HG03521 (cell line): ENCODE measurements at regions not wholly inside any gene's neighbourhood (a gene's known extent, or its start where the extent isn't known, plus 50 kb on each side); places are given as distances from the start of the nearest gene placed in this dataset.
"Not testable (repeated sequence)": the region's sequence is repeated elsewhere in the genome, so short reads cannot be mapped to it uniquely, and the experiment has no call there.

ENCODE experiments used
- ATAC-seq: cut with Tn5 transposase; IDR thresholded peaks from one replicate; pipeline ENCODE4 v1.9.1; 2021; ENCODE audit warnings: mild to moderate bottlenecking, moderate library complexity; ENCODE audit not compliant: unreplicated experiment

DNA sequence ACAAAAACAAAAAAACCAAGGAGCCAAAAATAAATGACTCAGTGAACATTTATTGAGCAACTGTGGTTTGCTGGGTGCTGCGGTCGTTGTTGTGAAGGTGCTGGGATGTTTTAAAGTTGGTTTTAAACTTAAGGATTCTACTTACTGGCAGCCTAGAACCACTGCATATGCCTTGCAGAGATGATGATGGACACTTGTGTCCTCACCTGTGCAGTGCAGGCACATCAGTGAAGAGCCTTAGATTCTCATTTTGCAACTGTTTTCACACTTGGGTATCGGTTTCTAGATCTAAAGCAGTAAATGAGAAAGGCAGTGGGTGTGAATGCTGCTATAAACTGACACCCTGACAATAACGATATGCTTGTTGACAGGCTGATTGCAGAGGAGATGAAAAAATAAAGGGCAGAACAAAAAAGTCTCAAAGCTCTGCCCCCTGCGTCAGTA lies 68.8 kb downstream of the UTRN start:
- ATAC-seq = peak; percentile 75

DNA sequence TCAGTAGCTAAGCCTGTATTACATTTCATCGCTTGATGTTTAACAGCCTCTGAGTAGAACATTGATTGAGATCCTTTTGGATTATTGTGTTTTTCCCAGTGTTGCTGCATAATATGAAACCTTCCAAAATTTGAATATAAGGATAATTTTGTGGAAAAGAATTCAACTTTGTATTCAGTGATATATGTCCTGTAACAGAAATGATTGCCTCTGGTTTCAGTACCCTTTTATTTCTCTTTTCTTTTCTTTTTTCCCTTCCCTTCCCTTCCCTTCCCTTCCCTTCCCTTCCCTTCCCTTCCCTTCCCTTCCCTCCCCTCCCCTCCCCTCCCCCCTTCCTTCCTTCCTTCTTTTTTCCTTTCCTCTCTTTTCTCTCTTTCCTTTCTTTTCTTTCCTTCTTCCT lies 74.6 kb downstream of the UTRN start:
- ATAC-seq = no peak

DNA sequence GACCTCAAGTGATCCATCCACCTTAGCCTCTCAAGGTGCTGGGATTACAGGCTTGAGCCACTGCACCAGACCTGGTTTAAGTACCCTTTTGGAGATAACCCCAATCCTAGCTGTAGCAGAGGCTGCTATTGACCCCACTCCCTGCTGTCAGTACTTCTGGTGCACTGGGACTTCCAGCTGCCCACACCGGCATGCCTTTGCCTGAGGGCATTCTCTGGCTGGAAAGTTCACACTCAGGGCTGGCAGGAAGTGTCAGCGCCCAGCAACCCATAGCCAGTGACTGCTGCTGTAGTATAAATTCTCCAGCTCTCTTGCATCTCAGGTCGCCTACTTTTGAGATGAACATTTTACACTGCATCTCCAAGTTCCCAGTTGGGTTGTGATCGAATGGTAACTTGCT lies 75.3 kb downstream of the UTRN start:
- ATAC-seq = no peak

DNA sequence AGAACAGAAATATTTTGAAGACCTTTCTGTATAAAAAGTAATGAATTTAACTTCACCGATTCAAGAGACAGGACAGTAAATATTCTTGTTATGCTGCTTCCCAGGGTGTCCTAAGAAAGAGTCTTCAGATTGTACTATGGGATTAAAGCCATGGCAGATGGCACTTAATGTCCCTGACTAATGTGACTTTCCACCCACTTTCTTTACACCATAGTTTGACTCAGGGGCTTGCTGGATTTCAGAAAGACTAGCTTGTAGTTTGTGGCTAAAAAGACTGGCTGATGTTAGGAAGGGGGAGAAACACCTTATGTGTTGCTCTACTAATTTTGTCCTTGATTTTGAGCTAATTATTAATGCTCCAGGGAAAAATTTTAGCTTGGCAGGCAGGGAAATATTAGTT lies 75.9 kb downstream of the UTRN start:
- ATAC-seq = no peak

DNA sequence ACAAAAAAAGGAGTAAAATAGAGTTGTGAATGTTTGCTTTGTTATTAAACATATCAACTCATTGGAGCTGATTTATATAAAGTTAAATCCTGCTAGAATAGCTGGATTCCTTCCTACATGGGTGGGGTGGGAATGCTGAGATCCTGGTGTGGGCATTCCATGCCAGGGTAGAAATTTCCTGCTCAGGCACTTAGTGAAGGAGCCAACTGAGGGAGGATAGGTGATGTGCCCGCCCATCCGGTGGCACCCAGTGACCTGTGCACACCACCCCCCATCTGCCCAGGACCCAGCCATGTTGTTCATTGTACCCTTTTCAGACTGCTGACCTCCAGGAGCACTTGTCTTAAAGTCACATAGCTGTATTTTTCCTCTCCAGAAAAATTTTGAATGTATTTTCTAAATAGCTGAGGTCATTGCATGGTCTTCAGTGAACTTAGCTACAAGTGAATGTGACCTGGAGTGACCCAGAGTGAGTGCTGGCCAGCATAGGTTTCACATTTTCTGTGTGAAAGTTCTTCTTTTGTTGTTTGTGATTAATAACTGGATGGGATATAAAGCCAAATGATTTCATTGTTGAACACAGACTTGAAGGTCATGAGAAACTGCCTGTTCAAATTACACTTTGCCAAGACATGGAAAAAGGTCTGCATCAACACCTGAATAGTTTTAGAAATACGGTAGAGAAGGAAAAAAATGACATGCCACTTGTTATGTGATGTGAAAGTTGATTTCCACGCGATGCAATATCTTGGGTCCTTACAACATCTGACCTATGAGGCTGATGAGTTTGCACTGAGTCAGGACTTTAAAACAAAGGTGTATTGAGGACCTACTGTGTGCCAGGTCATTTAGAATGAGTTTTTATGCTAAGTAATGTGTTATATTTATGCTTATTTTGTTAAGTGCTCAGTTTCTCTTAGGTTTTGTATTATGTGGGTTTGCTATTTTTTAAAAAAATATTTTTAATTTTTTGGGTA lies 77.2 kb downstream of the UTRN start:
- ATAC-seq = no peak

DNA sequence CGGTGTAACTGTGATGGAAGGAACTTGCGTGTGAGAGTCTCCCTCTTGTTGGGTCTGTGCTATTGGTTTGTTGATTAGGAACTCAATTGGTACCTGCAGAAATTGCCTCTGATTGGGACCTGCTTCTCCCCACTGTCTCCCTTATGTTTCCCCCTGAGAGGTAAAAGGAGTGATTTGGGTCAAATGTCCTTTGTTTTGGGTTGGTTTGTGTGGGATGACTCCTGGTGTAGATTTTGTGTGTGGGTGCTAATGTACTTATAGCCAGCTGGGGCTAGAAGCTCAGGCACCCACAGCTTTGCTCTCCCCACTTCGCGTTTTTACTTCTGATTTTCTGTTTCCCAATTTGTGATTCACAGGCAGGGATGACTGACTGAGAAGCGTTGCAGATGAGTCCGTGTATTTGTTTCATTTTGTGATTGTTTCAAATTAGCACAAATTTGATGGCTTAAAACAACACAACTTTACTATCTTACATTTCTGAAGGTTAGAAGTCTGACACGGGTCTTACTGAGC lies 79.1 kb downstream of the UTRN start:
- ATAC-seq = no peak

DNA sequence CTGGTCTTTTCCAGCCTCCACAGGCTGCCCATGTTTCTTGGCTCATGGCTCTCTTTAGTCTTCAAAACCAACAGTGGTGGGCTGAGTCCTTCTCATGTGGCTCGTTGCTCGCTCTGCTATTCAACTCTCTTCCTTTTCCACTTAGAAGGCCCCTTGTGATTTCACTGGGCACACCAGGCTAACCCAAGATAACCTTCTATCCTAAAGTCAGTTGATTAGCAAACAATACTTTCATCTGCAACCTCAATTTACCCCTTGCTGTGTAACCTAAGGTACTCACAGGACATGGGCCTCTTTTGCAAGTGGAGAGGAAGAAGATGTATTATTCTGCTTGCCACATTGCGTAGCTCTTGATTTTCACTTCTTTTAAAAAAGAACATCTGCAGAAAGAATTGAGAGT lies 79.6 kb downstream of the UTRN start:
- no peak for ATAC-seq

DNA sequence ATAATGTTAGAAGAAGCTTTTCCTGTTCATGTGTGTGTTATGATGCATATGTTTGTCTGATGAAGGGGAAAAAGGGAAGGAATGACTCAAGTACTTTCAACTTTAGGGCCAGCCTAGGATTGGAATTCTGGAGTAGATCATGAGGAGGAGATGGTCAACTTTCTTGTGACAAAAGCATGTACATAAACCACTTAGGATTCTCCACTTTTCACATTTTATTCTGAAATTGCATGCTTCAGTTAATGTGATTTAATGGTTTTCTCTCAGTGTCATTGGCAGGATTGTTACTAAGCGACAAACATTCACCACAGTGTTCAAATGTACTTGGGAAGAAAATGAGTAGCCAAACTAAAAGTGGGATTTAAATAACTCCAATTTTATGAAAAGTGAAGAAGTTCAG lies 80.1 kb downstream of the UTRN start:
- ATAC-seq = no peak

DNA sequence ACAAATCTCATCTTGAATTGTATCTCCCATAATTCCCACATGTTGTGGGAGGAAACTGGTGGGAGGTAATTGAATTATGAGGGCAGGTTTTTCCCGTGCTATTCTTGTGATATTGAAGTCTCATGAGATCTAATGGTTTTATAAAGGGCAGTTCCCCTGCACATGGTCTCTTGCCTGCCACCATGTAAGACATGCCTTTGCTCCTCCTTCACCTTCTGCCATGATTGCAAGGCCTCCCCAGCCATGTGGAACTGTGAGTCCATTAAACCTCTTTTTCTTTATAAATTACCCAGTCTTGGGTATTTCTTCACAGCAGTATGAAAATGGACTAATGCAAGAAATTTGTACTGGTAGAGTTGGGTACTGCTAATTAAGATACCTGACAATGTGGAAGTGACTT lies 84.6 kb downstream of the UTRN start:
- ATAC-seq = not testable (repeated sequence)

DNA sequence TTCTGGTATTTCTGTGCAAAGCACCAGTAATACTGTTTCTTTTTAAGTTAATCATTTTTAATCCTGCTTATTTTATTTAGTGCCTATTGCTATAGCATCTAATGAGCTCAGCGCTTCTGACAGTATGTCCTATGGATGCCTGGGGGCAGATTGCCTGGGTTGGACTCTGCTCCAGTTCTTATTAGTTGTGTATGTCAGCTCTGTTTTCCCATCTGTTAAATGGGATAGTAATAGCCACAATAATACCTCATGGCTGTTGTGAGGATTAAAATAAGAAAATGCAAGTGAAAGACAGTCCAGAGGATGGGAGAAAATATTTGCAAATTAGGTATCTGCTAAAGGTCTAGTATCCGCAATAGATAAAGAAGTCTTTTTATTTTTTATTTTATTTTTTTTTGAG lies 87.0 kb downstream of the UTRN start:
- ATAC-seq = no peak

DNA sequence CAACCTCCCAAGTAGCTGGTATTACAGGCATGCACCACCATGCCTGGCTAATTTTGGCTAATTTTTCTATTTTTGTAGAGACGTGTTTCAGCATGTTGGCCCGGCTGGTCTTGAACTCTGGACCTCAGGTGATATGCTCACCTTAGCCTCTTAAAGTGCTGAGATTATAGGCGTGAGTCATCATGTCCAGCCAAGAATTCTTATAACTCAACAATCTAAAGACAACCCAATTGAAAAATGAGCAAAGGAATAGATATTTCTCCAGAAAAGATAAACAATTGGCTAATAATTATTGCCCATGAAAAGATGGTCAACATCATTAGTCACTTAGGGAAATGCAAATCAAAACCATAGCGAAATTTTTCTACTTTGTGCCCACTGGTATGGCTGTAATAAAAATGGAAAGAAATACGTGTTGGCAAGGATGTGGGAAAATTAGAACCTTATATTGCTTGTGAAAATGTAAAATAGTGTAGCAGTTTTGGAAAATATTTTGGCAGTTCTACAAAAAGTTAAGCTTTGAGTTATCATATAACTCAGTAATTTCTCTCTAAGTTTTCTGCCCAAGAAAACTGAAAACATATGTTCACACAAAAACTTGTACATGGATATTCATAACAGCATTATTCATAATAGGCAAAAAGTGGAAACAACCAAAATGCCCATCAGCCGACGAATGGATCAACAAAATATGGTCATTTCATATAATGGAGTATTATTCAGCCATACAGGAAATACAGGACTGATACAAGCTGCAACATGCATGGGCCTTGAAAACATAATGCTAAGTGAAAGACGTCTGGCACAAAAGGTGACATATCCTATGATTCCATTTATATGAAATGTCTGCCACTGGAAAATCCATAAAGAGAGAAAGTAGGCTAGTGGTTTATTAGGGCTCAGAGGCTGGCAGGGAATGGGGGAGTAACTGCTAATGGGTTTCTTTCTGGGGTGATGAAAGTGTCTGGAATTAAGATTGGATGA lies 87.8 kb downstream of the UTRN start:
- ATAC-seq = no peak

DNA sequence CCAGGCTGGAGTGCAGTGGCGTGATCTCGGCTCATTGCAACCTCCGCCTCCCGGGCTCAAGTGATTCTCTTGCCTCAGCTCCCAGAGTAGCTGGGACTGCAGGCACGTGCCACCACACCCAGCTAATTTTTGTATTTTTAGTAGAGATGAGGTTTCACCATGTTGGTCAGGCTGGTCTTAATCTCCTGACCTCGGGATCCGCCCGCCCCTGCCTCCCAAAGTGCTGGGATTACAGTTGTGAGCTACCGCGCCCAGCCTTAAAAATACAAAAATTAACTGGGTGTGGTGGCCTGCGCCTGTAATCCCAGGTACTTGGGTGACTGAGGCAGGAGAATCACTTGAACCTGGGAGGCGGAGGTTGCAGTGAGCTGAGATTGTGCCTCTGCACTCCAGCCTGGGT lies 89.4 kb downstream of the UTRN start:
- ATAC-seq = not testable (repeated sequence)

DNA sequence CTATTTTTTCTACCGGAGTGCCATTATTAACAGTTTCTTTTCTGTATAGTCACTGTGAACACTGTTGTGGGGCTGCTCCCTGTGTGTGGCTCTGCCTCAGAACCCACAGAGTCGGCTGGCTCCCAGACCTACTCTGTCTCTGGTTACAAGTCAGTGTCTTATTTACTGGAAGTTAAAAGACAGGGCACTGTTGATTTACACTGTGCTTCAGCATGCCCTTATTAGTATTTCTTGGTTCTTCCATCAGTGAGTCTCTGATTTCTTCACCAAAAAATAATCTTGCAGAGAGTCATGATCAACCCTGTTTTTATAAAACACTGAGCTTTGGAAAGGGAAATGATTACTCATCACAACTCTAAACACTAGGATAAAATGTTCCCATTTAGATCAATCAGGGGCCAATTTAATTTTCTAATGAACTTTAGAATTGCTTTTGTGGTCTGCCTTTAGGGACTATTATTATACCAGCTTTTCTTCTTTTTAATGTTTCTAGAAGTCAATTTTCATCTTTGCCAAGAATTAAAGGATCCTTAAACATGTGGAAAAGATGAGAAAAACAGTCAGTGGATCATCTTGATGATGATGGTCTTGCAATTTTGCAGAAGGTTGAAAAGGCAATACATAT lies 92.6 kb downstream of the UTRN start:
- ATAC-seq = no peak

DNA sequence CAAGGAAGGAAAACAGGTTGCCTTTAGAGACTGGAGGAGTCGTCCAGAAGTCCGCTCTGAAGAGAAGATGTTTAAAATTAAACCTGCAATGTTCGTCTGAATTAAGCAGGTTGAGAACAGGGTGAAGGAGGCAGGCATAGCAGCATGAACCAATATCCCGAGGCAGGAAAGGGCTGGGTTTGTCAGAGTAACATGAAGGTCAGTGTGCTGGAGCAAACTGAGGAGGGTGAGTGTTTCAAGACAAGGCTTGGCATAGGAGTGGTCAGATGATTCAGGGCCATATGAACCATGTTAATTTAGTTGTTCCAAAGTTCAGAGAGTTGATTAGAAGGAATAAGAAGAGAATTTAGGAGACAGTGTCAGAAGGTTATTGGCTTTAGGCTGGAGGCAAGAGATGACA lies 93.3 kb downstream of the UTRN start:
- no peak for ATAC-seq

DNA sequence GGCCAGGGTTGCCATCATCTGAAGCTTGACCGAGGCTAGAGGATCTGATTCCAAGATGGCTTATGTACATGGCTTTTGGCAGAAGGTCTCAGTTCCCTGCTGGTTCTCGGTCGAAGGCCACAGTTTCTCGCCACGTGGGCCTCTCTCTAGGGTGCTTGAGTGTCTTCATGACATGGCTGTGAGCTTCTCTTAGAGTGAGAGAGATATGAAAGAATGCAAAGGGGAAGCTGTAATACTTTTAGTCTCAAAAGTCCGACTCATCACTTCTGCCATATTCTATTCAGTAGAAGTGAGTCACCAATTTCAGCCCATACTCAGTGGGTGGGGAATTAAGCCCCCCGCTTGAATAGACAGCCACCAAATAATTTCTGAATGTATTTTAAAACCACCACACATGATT lies 94.2 kb downstream of the UTRN start:
- ATAC-seq = no peak

DNA sequence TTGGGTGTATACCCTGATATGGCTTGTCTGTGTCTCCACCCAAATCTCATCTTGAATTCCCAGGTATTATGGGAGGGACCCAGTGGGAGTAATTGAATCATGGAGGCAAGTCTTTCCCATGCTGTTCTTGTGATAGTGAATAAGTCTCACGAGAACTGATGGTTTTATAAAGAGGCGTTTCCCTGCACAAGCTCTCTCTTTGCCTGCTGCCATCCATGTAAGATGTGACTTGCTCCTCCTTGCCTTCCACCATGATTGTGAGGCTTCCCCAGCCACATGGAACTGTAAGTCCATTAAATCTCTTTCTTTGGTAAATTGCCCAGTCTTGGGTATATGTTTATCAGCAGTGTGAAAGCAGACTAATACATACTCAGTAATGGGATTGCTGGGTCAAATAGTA lies 96.4 kb downstream of the UTRN start:
- ATAC-seq = not testable (repeated sequence)

DNA sequence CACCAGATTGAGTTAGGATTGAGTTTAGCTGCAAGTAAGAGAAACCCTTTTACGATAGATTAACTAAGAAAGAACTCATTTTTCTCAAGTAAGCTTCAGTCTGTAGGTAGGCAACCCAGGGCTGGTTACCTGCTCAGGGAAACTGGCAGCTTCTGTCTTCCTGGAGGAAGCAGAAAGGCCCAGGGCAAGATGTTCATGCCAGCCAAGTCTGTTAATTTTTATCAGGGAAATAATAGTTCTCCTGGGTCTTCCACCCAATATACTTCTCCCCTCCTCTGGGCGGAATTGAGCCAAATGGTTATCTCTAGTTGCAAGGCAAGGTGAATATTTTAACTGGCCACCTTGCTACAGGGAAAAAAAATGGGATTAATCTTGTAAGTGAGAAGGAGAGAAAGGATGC lies 98.2 kb downstream of the UTRN start:
- no peak for ATAC-seq

DNA sequence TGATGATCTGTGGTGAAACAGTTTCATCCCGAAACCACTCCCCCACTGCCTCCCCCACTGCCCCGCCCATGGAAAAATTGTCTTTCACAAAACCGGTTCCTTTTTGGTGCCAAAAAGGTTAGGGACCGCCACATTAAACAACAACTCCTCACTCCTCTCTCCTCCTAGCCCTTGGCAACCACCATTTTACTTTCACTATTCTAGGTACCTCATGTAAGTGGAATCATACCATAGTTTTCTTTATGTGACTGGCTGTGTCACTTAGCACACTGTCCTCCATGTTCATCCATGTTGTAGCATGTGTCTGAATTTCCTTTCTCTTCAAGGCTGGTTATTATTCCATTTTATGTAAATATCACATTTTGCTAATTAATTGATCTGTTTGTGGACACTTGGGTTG lies 99.3 kb downstream of the UTRN start:
- no peak for ATAC-seq

DNA sequence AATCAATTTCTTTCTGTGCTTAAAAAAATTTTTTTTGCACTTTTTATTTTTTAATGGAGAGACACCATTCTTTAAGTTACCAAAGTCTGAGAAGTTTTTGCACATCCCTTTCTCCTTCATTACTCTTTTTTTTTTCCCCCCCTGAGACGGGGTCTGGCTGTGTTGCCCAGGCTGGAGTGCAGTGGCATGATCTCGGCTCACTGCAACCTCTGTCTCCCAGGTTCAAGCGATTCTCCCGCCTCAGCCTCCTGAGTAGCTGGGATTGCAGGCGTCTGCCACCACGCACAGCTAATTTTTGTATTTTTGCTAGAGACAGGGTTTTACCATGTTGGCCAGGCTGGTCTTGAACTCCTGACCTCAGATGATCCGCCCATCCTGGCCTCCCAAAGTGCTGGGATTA lies 104.3 kb downstream of the UTRN start:
- ATAC-seq = not testable (repeated sequence)

DNA sequence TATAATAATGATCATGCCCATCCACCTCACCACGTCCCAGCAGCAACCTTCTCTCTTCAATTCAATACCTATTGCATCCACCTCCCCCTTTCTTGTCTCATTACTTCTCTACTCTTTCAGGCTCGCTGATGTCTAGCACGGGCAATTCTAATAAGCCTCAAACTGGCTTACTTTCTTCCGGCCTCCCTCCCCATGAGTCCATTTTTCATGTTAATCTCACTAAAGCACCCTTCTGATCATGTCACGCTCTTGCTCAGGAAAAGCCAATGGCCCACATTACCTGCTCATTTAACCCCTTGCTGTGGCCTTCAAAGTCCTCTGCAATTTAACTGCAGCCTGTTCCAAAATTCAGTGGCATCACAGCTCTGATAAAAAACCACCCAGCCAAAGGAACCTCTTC lies 105.1 kb downstream of the UTRN start:
- ATAC-seq = no peak

DNA sequence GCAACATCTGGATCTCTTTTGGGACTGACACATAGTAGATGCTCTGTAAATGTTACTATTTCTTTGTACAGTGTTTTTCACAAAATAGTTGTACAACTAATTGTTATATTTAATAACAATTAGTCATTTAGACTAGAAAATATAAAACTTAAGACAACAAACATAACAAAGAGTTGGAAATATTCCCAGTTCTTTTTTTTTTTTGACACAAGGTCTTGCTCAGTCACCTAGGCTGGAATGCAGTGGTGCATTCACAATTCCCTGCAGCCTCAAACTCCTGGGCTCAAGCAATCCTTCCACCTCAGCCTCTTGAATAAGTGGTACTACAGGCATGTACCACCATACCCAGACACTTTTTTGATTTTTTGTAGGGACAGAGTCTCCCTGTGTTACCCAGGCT lies 105.8 kb downstream of the UTRN start:
- no peak for ATAC-seq
